Neural cell (in vitro differentiated cells): ENCODE measurements at regions not wholly inside any gene's neighbourhood (a gene's known extent, or its start where the extent isn't known, plus 50 kb on each side); places are given as distances from the start of the nearest gene placed in this dataset.

Experiments used
- CTCF ChIP-seq: fragments of 450-650 bp; IDR thresholded peaks from 2 replicates; pipeline ENCODE4 v1.5.1; 2014; ENCODE audit warnings: antibody characterized with exemption, mild to moderate bottlenecking, moderate library complexity; ENCODE audit not compliant: poor library complexity, severe bottlenecking
- EP300 ChIP-seq: fragments of 450-650 bp; conservative IDR thresholded peaks from 2 replicates; pipeline ENCODE4 v1.6.1; 2014; ENCODE audit warnings: antibody characterized with exemption, mild to moderate bottlenecking, moderate library complexity; ENCODE audit not compliant: poor library complexity, severe bottlenecking
- EZH2 ChIP-seq: fragments of 200-600, 300-800 bp; shearing (Covaris generic), sonication (generic); IDR thresholded peaks from 2 replicates; pipeline ENCODE4 v1.6.1; 2014; ENCODE audit warnings: antibody characterized with exemption, low read length, borderline replicate concordance, mild to moderate bottlenecking; ENCODE audit not compliant: insufficient read depth, poor library complexity, severe bottlenecking
- MXI1 ChIP-seq: fragments of 450-650 bp; conservative IDR thresholded peaks from 2 replicates; pipeline ENCODE4 v1.6.1; 2014; ENCODE audit warnings: antibody characterized with exemption, mild to moderate bottlenecking; ENCODE audit not compliant: poor library complexity, severe bottlenecking
- POLR2AphosphoS5 ChIP-seq: IDR thresholded peaks from 2 replicates; pipeline ENCODE4 v1.6.1; 2012
- RAD21 ChIP-seq: fragments of 450-650 bp; conservative IDR thresholded peaks from 2 replicates; pipeline ENCODE4 v1.6.1; 2014; ENCODE audit warnings: antibody characterized with exemption, mild to moderate bottlenecking, moderate library complexity
- SMC3 ChIP-seq: fragments of 450-650 bp; conservative IDR thresholded peaks from 2 replicates; pipeline ENCODE4 v1.6.1; 2014; ENCODE audit warnings: antibody characterized with exemption, mild to moderate bottlenecking, moderate library complexity; ENCODE audit not compliant: poor library complexity
- TAF1 ChIP-seq: IDR thresholded peaks from 2 replicates; pipeline ENCODE4 v1.6.1; 2012; ENCODE audit warnings: low read depth
- TF ChIP-seq, protein P1 (sequence below): IDR thresholded peaks from 2 replicates; pipeline ENCODE4 v1.6.1; 2012; ENCODE audit warnings: borderline replicate concordance

DNA sequence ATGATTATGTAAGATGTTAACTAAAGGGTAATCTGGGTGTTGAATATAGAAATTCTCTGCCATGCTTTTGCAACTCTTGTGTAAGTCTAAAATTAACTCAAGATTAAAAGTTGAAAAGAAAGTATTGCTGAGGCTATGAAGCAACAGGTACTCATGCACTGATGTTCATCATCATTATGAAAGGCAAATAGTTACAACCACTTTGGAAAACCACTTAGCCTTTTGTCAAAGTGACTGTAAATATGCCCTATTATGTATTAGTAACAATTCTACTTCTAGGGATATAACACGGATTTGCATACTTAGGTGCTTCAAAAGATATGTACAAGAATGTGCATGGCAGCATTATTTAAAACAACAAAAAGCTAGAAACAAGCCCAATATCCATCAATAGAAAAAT, 227.8 kb upstream of the CXXC4 start:
- TF ChIP-seq, protein P1, sequence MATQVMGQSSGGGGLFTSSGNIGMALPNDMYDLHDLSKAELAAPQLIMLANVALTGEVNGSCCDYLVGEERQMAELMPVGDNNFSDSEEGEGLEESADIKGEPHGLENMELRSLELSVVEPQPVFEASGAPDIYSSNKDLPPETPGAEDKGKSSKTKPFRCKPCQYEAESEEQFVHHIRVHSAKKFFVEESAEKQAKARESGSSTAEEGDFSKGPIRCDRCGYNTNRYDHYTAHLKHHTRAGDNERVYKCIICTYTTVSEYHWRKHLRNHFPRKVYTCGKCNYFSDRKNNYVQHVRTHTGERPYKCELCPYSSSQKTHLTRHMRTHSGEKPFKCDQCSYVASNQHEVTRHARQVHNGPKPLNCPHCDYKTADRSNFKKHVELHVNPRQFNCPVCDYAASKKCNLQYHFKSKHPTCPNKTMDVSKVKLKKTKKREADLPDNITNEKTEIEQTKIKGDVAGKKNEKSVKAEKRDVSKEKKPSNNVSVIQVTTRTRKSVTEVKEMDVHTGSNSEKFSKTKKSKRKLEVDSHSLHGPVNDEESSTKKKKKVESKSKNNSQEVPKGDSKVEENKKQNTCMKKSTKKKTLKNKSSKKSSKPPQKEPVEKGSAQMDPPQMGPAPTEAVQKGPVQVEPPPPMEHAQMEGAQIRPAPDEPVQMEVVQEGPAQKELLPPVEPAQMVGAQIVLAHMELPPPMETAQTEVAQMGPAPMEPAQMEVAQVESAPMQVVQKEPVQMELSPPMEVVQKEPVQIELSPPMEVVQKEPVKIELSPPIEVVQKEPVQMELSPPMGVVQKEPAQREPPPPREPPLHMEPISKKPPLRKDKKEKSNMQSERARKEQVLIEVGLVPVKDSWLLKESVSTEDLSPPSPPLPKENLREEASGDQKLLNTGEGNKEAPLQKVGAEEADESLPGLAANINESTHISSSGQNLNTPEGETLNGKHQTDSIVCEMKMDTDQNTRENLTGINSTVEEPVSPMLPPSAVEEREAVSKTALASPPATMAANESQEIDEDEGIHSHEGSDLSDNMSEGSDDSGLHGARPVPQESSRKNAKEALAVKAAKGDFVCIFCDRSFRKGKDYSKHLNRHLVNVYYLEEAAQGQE: no peak
- no peak for TF ChIP-seq SMC3
- TF ChIP-seq EZH2: no peak
- no peak for TF ChIP-seq CTCF
- TF ChIP-seq RAD21: no peak
- no peak for TF ChIP-seq POLR2AphosphoS5
- TF ChIP-seq EP300: no peak
- TF ChIP-seq MXI1: no peak
- TF ChIP-seq TAF1: no peak
